HFFc6 (cell line): ENCODE measurements at regions not wholly inside any gene's neighbourhood (a gene's known extent, or its start where the extent isn't known, plus 50 kb on each side); places are given as distances from the start of the nearest gene placed in this dataset.
A peak's percentile ranks its signal among the peaks of the same experiment; 100 is the strongest.

Experiments used
- DNase-seq: peaks from one replicate; pipeline ENCODE4 v3.0.0-alpha.2; 2018
- H3K27ac Mint-ChIP-seq: 2 replicates; pipeline ENCODE4 v1.8.0; 2020; ENCODE audit warnings: mild to moderate bottlenecking, mixed read lengths
- H3K27me3 Mint-ChIP-seq: 2 replicates; pipeline ENCODE4 v1.8.0; 2021; ENCODE audit warnings: mild to moderate bottlenecking, moderate library complexity, mixed read lengths; ENCODE audit not compliant: insufficient read depth
- H3K36me3 Mint-ChIP-seq: 2 replicates; pipeline ENCODE4 v1.8.0; 2021; ENCODE audit warnings: low read depth, mixed read lengths
- H3K4me1 Mint-ChIP-seq: 2 replicates; pipeline ENCODE4 v1.8.0; 2020; ENCODE audit warnings: low read depth, mixed read lengths
- H3K4me3 Mint-ChIP-seq: 2 replicates; pipeline ENCODE4 v1.8.0; 2020; ENCODE audit warnings: mild to moderate bottlenecking, moderate library complexity, mixed read lengths
- H3K9me3 Mint-ChIP-seq: 2 replicates; pipeline ENCODE4 v1.8.0; 2020; ENCODE audit warnings: mild to moderate bottlenecking, mixed read lengths
- TF ChIP-seq, protein P1 (sequence below): fragments of 200-600 bp; sonication (generic); IDR thresholded peaks from 2 replicates; pipeline ENCODE4 v1.5.0; 2021; ENCODE audit warnings: antibody characterized with exemption, mild to moderate bottlenecking

DNA sequence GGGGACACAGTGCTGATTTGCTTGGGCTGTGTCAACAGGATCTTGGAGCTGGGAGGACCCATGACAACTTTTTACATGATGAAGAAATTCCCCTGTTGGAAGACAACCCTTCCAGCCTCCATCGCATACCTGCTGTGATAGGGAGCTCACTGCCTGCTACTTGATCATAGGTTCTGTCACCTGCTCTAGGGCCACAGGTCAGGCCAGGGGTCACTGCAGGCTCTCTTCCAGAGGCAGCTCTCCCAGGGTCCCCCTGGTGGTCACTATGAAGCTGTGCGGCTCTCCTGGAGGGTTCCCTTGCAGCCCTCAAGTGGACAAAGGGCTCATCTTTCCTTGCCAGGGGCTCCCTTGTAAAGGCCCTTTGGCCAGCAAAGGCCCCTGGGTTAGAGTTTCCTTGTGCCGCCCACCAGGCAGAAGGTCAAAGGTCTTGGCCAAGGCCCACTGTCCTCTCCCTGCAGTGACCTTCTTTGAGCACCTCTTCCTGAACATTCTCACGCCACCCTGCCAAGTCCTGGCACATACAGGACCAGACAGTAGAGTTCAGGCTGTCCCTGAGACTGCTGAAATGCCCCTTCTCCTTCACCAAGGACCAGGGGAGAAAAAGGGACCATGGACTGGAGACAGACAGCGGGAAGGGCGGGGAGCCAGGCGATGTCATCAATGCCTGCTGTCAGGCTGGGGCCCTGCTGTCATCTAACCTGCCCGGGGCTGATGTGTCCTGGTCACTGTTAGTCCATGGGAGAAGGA is 345.1 kb downstream of the DYSF start:
- H3K4me3 Mint-ChIP-seq: no peak overlapping the region
- H3K9me3 Mint-ChIP-seq: no peaks in the 10 kb centered on the region
- peaks cover 28% of the 10 kb centered on the region for H3K4me1 Mint-ChIP-seq
- no peak overlapping the region for H3K27ac Mint-ChIP-seq
- H3K36me3 Mint-ChIP-seq: no peaks in the 10 kb centered on the region
- TF ChIP-seq, protein P1, sequence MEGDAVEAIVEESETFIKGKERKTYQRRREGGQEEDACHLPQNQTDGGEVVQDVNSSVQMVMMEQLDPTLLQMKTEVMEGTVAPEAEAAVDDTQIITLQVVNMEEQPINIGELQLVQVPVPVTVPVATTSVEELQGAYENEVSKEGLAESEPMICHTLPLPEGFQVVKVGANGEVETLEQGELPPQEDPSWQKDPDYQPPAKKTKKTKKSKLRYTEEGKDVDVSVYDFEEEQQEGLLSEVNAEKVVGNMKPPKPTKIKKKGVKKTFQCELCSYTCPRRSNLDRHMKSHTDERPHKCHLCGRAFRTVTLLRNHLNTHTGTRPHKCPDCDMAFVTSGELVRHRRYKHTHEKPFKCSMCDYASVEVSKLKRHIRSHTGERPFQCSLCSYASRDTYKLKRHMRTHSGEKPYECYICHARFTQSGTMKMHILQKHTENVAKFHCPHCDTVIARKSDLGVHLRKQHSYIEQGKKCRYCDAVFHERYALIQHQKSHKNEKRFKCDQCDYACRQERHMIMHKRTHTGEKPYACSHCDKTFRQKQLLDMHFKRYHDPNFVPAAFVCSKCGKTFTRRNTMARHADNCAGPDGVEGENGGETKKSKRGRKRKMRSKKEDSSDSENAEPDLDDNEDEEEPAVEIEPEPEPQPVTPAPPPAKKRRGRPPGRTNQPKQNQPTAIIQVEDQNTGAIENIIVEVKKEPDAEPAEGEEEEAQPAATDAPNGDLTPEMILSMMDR: peak; percentile 94
- peaks cover 6% of the 10 kb centered on the region for H3K27me3 Mint-ChIP-seq
- DNase-seq: peak; percentile 18

DNA sequence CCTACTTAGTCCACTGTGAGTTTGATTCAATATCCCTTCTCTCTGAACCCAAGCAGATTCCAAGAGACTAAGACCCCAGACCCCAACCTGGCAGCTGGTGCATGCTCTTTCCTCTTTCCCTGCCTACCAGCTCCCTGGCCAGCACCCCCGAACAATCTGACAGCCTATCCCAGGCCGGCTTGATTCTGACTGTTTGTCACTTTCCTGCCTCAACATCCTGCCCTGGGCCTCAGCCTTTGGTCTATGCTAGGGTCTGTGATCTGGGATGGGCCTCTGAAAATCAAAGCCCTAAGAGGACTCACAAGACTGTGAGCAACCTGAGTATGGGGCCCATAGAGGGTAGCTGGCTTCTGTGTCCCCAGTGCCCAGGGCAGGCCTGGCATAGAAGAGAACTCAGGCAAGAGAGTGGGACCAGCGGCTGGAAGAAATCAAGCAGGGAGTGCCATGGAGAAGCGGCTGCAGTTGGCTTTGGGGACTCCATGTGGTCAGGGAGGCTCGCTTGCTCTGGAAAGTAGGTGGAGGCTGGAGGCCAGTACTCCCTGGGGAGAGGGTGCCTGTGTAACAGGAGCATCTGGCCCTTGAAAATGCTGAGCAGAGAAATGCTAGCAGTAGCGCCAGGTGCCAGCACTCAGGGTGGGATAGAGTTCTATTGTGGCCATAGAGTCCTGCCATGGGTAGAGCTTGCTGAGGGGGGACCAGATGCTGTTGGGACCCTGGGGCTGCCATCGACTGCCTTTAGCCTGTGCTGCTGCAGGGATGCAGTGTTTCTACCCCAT is 343.9 kb downstream of the DYSF start:
- Mint-ChIP-seq H3K36me3 (no peaks in the 10 kb centered on the region), H3K4me1 (peaks cover 35% of the 10 kb centered on the region), H3K4me3 (no peak overlapping the region), H3K9me3 (no peaks in the 10 kb centered on the region), H3K27me3 (peaks cover 3% of the 10 kb centered on the region), H3K27ac (no peak overlapping the region)
- TF ChIP-seq, protein P1: no peak
- DNase-seq: no peak

DNA sequence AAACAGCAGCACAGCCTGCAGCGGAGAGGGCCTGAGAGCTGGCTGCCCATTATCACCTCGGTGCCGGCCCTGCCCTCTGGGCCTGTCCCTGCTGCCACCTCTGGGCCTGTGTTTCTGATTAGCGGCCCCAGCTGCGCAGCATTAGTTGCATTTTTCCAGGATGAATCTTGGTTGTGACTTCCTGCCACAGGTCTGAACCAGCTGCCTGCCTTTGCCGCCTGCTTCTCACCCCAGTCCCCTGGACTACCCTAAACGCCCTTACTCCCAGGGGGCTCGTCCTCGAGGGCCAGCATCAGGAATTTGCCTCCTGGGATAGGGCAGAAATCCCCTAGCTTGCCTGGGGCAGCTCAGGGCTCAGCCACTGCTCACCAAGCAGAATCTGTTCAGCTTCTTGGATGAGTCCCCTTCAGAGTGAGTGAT is 342.8 kb downstream of the DYSF start:
- Mint-ChIP-seq H3K27me3 (peaks cover 5% of the 10 kb centered on the region), H3K9me3 (no peaks in the 10 kb centered on the region), H3K27ac (0 out of 2 replicates have a peak overlapping the region, but pooled peaks have one; percentile 17), H3K4me1 (peaks cover 35% of the 10 kb centered on the region), H3K36me3 (no peaks in the 10 kb centered on the region), H3K4me3 (no peak overlapping the region)
- TF ChIP-seq, protein P1: no peak
- peak; percentile 57 for DNase-seq

DNA sequence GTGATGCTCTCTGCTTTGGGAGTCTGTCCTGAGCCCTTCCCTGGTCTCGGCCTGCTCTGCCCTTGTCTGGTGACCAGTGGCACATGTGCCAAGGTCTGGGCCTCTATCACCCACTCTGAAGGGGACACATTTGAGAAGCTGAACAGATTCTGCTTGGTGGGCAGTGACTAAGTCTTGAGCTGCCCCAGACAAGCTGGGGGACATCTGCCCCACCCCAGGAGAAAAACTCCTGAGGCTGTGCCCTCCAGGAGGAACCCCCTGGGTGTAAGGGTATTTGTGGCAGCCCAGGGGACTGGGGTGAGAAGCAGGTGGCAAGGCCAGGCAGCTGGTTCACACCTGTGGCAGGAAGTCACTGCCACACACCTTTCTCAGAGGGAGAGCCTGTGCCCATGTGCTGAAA is 342.1 kb downstream of the DYSF start:
- peaks cover 35% of the 10 kb centered on the region for H3K4me1 Mint-ChIP-seq
- no peak overlapping the region for H3K27ac Mint-ChIP-seq
- H3K4me3 Mint-ChIP-seq: no peak overlapping the region
- H3K36me3 Mint-ChIP-seq: no peaks in the 10 kb centered on the region
- TF ChIP-seq, protein P1: no peak
- H3K27me3 Mint-ChIP-seq: peaks cover 5% of the 10 kb centered on the region
- no peaks in the 10 kb centered on the region for H3K9me3 Mint-ChIP-seq
- DNase-seq: no peak

DNA sequence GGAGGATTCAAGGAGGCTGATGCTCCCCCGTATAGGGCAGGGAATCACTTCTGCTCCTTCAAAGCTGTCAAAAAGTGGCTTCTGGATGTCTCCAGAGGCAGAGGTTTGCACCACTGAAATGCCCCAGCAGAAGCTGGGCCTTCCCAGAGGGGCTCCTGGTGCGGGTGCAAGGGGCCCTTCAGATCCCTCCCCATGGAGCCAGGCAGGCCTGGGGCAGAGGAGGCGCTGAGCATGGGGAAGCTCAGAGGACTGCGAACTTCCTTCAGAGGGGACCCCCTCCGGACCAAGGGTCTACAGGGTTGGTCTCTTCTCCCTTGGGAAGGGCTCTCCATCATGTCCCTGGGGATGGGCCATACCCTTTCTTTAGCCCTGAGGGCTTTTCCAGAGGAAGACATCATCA is 341.2 kb downstream of the DYSF start:
- Mint-ChIP-seq H3K4me1 (peaks cover 35% of the 10 kb centered on the region), H3K27me3 (peaks cover 5% of the 10 kb centered on the region), H3K36me3 (no peaks in the 10 kb centered on the region), H3K9me3 (no peaks in the 10 kb centered on the region), H3K4me3 (no peak overlapping the region), H3K27ac (no peak overlapping the region)
- TF ChIP-seq, protein P1: no peak
- no peak for DNase-seq
